ENCODE measurements at regions not wholly inside any gene's neighbourhood (a gene's known extent, or its start where the extent isn't known, plus 50 kb on each side); places are given as distances from the start of the nearest gene placed in this dataset.
"Not testable (repeated sequence)": the region's sequence is repeated elsewhere in the genome, so short reads cannot be mapped to it uniquely, and the experiment has no call there.

DNA sequence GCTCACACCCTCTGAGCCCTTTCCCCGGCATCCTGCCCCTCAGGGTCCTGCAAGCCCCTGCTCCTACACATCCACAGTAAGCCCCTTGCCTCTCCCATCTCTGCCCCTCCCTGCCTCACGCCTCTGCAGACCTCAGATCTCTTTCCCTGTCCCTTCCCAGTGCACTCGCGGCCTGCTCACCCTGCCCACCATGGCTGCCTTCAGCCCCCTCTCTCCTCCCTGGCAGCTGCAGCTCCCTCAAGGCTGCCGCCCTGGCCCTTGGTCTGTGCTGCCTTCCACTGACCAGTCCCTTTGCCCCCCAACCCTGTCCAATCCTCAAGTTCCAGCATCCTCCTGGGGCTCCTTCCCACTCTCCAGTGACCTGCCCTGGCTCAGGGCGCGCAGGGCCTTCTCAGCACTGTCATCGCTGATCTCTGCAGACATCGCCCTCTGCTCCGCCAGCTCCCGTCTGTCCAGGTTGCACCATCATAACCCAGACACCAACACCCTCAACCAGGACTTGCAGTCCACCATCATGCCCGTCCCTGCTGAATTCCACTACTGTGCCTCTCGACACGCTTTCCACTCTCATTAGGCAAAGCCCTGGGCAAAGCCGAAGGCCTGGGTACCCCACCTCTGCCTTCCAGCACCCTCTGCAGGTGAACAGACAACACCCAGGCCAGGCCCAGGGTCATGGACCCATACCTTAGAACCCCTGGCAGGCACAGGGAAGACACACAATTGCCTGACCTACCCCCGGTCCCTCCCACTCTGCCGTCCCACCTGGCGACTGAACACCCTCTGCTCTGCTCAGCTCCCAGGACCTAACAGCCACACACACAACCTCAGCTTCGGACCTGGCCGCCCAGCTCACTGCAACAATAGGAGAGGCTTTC is 97.8 kb upstream of the RUFY1 start:
- no peaks in the 10 kb centered on the region for H3K36me3 ChIP-seq (ENCODE audit: control insufficient read depth in 3 of 3, insufficient read depth in 2 of 3, low read depth in 1 of 3, low read length in 3 of 3)
- no peak overlapping the region for H3K4me3 ChIP-seq (ENCODE audit: low read depth in 1 of 3, low read length in 3 of 3)
- H3K27me3 ChIP-seq (ENCODE audit: control insufficient read depth in 3 of 3, insufficient read depth in 3 of 3, low read length in 3 of 3), result no peaks in the 10 kb centered on the region
- no peaks in the 10 kb centered on the region for H3K4me1 ChIP-seq (ENCODE audit: control insufficient read depth in 3 of 3, insufficient read depth in 2 of 3, low read depth in 1 of 3, low read length in 2 of 3)
- FAIRE-seq (no peak), DNase-seq (no peak)
- H3K9me3 ChIP-seq (ENCODE audit: control insufficient read depth in 2 of 2, insufficient read depth in 1 of 2, low read depth in 1 of 2, low read length in 1 of 2), result peaks cover 0 to 14% of the 10 kb centered on the region in 2 donors
- H3K27ac ChIP-seq (ENCODE audit: low read depth in 1 of 3, low read length in 2 of 3), result no peak overlapping the region
- 85 to 90% (median 89%) methylated on average over 20 of the region's 20 CpGs for WGBS, 3 donors

DNA sequence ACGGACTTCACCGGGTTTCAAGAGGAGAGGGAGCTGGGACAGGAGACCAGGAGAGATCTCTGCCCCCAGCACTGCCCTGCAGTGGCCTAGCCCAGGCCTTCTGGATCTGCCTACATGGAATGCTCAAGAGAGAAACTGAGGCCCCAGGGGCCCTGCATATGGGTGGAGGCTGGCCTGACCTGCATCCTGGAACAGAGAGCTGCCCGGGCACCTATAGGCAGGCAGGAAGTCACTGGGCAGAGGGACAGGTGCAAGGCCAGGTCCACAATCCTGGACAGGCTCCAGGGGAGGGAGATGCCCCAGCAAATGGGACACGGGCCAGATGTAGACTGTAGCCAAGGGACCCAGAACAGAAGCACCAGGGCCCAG is 98.5 kb upstream of the RUFY1 start:
- no peaks in the 10 kb centered on the region for H3K4me1 ChIP-seq (ENCODE audit: control insufficient read depth in 3 of 3, insufficient read depth in 2 of 3, low read depth in 1 of 3, low read length in 2 of 3)
- FAIRE-seq, result no peak

DNA sequence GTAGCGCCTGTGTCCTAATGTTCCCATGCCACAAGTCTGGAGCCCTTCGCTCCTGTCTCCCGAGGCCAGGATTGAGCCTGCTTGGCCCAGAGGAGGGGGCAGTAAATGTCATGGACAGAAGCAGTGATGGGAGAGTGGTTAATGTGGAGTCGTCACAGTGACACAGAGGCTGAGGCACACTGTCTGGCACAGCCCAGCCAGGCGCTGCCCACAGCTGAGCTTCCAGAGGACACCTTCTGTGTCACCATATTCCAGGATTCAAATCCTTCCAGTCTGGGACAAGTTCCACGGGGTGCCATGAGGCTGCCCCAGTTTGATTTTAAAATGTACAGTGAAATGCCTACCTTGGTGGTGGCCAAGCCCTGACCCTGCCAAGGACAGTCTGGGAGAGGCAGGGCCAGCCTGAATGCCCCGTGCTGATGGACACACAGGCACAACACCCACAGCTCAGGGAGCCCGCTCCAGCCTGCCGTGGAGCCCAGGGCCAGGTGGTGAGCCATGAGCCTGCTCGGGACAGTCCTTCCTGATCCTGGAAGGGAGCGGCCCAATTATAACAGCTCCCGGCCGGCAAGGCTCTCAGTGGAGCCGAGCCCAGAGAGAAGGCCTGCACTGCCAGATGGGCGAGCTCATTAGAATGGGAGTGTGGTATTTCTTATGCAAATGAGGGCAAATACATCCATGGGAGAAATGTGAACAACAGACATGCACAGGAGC is 99.1 kb upstream of the RUFY1 start:
- whole genome bisulfite sequencing, 3 donors, result 69 to 89% (median 79%) methylated on average over 15 of the region's 15 CpGs
- FAIRE-seq, result no peak
- H3K9me3 ChIP-seq (ENCODE audit: control insufficient read depth in 2 of 2, insufficient read depth in 1 of 2, low read depth in 1 of 2, low read length in 1 of 2), result peaks cover 0 to 12% of the 10 kb centered on the region in 2 donors

More for the DNA sequence above, 98.5 kb upstream of the RUFY1 start:
- H3K36me3 ChIP-seq (ENCODE audit: control insufficient read depth in 3 of 3, insufficient read depth in 2 of 3, low read depth in 1 of 3, low read length in 3 of 3), result no peaks in the 10 kb centered on the region
- no peak overlapping the region for H3K27ac ChIP-seq (ENCODE audit: low read depth in 1 of 3, low read length in 2 of 3)
- 57 to 72% (median 61%) methylated on average over 4 of the region's 4 CpGs for WGBS, 3 donors
- H3K9me3 ChIP-seq (ENCODE audit: control insufficient read depth in 2 of 2, insufficient read depth in 1 of 2, low read depth in 1 of 2, low read length in 1 of 2), result peaks cover 0 to 14% of the 10 kb centered on the region in 2 donors
- H3K27me3 ChIP-seq (ENCODE audit: control insufficient read depth in 3 of 3, insufficient read depth in 3 of 3, low read length in 3 of 3), result no peaks in the 10 kb centered on the region
- DNase-seq, result no peak
- H3K4me3 ChIP-seq (ENCODE audit: low read depth in 1 of 3, low read length in 3 of 3), result no peak overlapping the region

DNA sequence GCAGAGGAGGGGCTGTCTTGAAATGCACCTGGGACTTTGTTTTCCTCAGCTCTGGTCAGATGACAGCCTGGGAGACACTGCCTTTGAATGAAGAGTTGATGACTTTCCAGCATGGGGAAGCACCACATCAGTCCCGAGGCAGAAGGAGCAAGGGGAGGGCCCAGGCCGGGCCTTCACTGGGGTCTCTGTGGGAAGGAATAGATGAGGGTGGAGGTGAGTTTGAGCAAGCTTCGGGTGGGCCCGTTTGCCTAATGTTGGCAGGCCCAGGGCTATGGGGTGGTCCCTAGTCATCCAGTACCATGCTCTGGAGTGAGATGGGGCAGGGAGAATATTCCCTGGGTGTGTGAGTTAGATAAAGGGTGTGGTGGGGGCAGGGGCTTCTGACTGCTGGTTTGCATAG is 100.4 kb upstream of the RUFY1 start:
- not testable (repeated sequence) for H3K36me3 ChIP-seq (ENCODE audit: control insufficient read depth in 3 of 3, insufficient read depth in 2 of 3, low read depth in 1 of 3, low read length in 3 of 3); H3K4me1 ChIP-seq (ENCODE audit: control insufficient read depth in 3 of 3, insufficient read depth in 2 of 3, low read depth in 1 of 3, low read length in 2 of 3); FAIRE-seq; H3K9me3 ChIP-seq (ENCODE audit: control insufficient read depth in 2 of 2, insufficient read depth in 1 of 2, low read depth in 1 of 2, low read length in 1 of 2); DNase-seq; H3K27me3 ChIP-seq (ENCODE audit: control insufficient read depth in 3 of 3, insufficient read depth in 3 of 3, low read length in 3 of 3); H3K27ac ChIP-seq (ENCODE audit: low read depth in 1 of 3, low read length in 2 of 3); H3K4me3 ChIP-seq (ENCODE audit: low read depth in 1 of 3, low read length in 3 of 3)
- WGBS, 3 donors, result 76 to 88% (median 81%) methylated on average over 2 to 4 of the region's 4 CpGs

More for the DNA sequence above, 99.1 kb upstream of the RUFY1 start:
- Histone ChIP-seq H3K4me3 (ENCODE audit: low read depth in 1 of 3, low read length in 3 of 3) (no peak overlapping the region), H3K36me3 (ENCODE audit: control insufficient read depth in 3 of 3, insufficient read depth in 2 of 3, low read depth in 1 of 3, low read length in 3 of 3) (no peaks in the 10 kb centered on the region), H3K27me3 (ENCODE audit: control insufficient read depth in 3 of 3, insufficient read depth in 3 of 3, low read length in 3 of 3) (no peaks in the 10 kb centered on the region), H3K4me1 (ENCODE audit: control insufficient read depth in 3 of 3, insufficient read depth in 2 of 3, low read depth in 1 of 3, low read length in 2 of 3) (no peaks in the 10 kb centered on the region), H3K27ac (ENCODE audit: low read depth in 1 of 3, low read length in 2 of 3) (no peak overlapping the region)
- no peak for DNase-seq

DNA sequence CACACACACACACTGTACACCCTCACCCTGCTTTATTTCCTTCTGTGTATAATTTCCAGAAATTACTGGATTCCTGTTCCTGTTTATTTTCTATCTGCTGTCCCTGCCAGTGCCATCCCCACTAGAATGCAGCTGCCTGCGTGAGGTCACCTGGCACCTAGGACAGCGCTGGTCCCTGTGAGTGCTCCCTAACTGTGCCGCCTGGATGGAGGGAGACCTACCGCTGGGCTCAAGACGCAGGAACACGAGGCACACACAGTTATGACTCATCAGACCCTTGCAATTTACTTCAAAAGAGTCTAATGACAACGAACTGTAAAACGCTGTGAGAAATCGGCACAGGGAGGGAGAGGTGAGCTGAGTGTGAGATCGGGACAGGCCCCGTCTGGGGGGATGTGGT is 102.1 kb upstream of the RUFY1 start:
- not testable (repeated sequence) for DNase-seq; H3K36me3 ChIP-seq (ENCODE audit: control insufficient read depth in 3 of 3, insufficient read depth in 2 of 3, low read depth in 1 of 3, low read length in 3 of 3); H3K4me3 ChIP-seq (ENCODE audit: low read depth in 1 of 3, low read length in 3 of 3); H3K4me1 ChIP-seq (ENCODE audit: control insufficient read depth in 3 of 3, insufficient read depth in 2 of 3, low read depth in 1 of 3, low read length in 2 of 3); H3K9me3 ChIP-seq (ENCODE audit: control insufficient read depth in 2 of 2, insufficient read depth in 1 of 2, low read depth in 1 of 2, low read length in 1 of 2); FAIRE-seq; H3K27me3 ChIP-seq (ENCODE audit: control insufficient read depth in 3 of 3, insufficient read depth in 3 of 3, low read length in 3 of 3); H3K27ac ChIP-seq (ENCODE audit: low read depth in 1 of 3, low read length in 2 of 3)
- WGBS, 3 donors, result no CpG with 5 or more reads among the region's 11 CpGs

DNA sequence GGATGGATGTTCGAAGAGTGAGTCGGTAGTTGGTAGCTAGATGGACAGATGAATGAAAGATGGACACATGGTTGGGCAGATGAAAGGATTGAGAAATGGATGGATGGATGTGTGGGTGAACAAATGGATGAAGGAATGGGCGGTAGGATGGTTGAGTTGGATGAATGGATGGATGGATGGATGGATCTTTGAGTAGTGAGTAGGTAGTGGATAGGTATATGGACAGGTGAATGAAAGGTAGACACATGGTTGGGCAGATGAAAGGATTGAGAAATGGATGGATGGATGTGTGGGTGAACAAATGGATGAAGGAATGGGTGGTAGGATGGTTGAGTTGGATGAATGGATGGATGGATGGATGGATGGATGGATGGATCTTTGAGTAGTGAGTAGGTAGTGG is 97.0 kb upstream of the ADAMTS2 start:
- not testable (repeated sequence) for H3K27ac ChIP-seq (ENCODE audit: low read depth in 1 of 3, low read length in 2 of 3); FAIRE-seq; H3K36me3 ChIP-seq (ENCODE audit: control insufficient read depth in 3 of 3, insufficient read depth in 2 of 3, low read depth in 1 of 3, low read length in 3 of 3); DNase-seq; H3K4me1 ChIP-seq (ENCODE audit: control insufficient read depth in 3 of 3, insufficient read depth in 2 of 3, low read depth in 1 of 3, low read length in 2 of 3); H3K27me3 ChIP-seq (ENCODE audit: control insufficient read depth in 3 of 3, insufficient read depth in 3 of 3, low read length in 3 of 3); H3K4me3 ChIP-seq (ENCODE audit: low read depth in 1 of 3, low read length in 3 of 3); H3K9me3 ChIP-seq (ENCODE audit: control insufficient read depth in 2 of 2, insufficient read depth in 1 of 2, low read depth in 1 of 2, low read length in 1 of 2)
- WGBS, 3 donors, result 94 to 99% (median 96%) methylated on average over 3 of the region's 3 CpGs

DNA sequence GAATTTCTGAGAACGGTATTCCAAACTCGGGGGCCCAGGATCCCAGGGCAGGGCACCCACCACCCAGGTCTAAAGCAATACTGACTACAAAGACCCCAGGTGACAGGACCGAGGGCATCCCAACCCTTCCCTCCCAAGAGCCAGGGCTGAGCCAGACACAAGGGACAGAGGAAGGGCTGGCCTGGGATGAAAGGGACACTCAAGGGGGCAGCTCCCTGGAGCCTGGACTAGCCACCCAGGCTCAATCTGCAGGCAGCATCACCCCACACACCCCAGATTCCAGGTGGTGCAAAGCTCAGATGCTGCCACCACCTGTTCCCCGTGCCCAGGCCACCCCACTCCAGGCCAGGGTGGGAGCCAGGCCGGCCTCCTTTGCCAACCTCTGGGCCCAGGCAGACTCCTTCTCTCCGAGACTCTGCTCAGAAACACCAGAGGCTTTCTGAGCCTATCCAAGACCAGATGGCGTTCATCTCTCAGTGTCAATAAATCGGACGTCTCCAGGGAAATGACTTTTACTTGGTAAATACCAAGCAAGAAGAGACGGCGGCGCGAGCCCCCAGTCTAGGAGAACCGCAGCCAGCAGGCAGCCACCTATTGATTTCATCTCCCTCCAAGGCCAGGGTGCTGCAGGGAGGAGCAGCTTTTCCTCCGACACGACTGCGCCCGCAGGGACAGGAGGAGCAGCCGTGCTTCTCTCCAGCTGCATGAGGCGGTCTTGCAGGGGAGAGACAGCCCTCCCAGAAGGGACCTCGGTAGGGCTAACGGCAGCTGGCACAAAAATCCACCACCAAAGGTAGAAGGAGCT is 94.1 kb upstream of the ADAMTS2 start:
- H3K4me1 ChIP-seq (ENCODE audit: control insufficient read depth in 3 of 3, insufficient read depth in 2 of 3, low read depth in 1 of 3, low read length in 2 of 3), result no peaks in the 10 kb centered on the region
- H3K36me3 ChIP-seq (ENCODE audit: control insufficient read depth in 3 of 3, insufficient read depth in 2 of 3, low read depth in 1 of 3, low read length in 3 of 3), result no peaks in the 10 kb centered on the region
- no peak overlapping the region for H3K27ac ChIP-seq (ENCODE audit: low read depth in 1 of 3, low read length in 2 of 3)
- no peak for DNase-seq
- H3K9me3 ChIP-seq (ENCODE audit: control insufficient read depth in 2 of 2, insufficient read depth in 1 of 2, low read depth in 1 of 2, low read length in 1 of 2), result no peaks in the 10 kb centered on the region
- WGBS, 3 donors, result 64 to 74% (median 68%) methylated on average over 22 of the region's 22 CpGs
- FAIRE-seq, result no peak
- H3K4me3 ChIP-seq (ENCODE audit: low read depth in 1 of 3, low read length in 3 of 3), result no peak overlapping the region
- no peaks in the 10 kb centered on the region for H3K27me3 ChIP-seq (ENCODE audit: control insufficient read depth in 3 of 3, insufficient read depth in 3 of 3, low read length in 3 of 3)

DNA sequence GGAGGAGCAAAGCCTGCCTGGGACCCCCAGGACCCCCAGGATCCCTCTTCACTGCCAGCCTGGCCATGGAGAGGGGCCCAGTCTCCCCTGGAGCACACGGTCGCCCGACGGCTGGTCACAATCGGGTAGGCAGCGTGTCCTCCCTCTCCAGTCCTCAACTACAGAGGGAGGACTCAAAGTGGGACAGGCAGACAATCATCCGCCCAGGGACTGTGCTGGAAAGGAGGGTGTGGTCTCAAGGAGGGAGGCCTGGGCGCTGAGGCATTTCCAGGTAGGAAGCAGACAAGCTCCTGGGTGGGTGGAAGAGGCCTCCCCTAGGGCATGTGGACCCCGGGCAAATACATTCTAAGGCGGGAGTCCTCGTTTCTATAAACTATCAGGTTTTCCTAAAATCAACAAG is 93.2 kb upstream of the ADAMTS2 start:
- no peaks in the 10 kb centered on the region for H3K4me1 ChIP-seq (ENCODE audit: control insufficient read depth in 3 of 3, insufficient read depth in 2 of 3, low read depth in 1 of 3, low read length in 2 of 3)
- no peaks in the 10 kb centered on the region for H3K9me3 ChIP-seq (ENCODE audit: control insufficient read depth in 2 of 2, insufficient read depth in 1 of 2, low read depth in 1 of 2, low read length in 1 of 2)
- no peaks in the 10 kb centered on the region for H3K36me3 ChIP-seq (ENCODE audit: control insufficient read depth in 3 of 3, insufficient read depth in 2 of 3, low read depth in 1 of 3, low read length in 3 of 3)
- no peak overlapping the region for H3K27ac ChIP-seq (ENCODE audit: low read depth in 1 of 3, low read length in 2 of 3)
- FAIRE-seq, result no peak
- no peak overlapping the region for H3K4me3 ChIP-seq (ENCODE audit: low read depth in 1 of 3, low read length in 3 of 3)
- no peaks in the 10 kb centered on the region for H3K27me3 ChIP-seq (ENCODE audit: control insufficient read depth in 3 of 3, insufficient read depth in 3 of 3, low read length in 3 of 3)
- 81 to 82% (median 81%) methylated on average over 11 of the region's 11 CpGs for WGBS, 3 donors
- no peak for DNase-seq

Measured in small intestine (tissue), 7 donors.